ENCODE measurements at regions not wholly inside any gene's neighbourhood (a gene's known extent, or its start where the extent isn't known, plus 50 kb on each side); places are given as distances from the start of the nearest gene placed in this dataset.

GRCh38 chr4:89641367-89641687, 195.6 kb downstream of the SNCA start:
- no peak for DNase-seq
- Mint-ChIP-seq H3K27ac (no peak overlapping the region), H3K9me3 (ENCODE audit: insufficient read depth) (no peaks in the 10 kb centered on the region), H3K4me1 (no peaks in the 10 kb centered on the region), H3K27me3 (no peaks in the 10 kb centered on the region), H3K4me3 (no peak overlapping the region)
- Histone ChIP-seq H3K27ac (ENCODE audit: low read length in 2 of 2) (no peak overlapping the region), H3K4me3 (ENCODE audit: control extremely low read depth in 1 of 5, extremely low read depth in 1 of 5, insufficient read depth in 1 of 5, low read depth in 2 of 5, low read length in 4 of 5) (no peak overlapping the region), H3K9ac (ENCODE audit: low read length) (no peak overlapping the region), H3K27me3 (replicated peaks in 1 of 4; ENCODE audit: control extremely low read depth in 1 of 4, control insufficient read depth in 3 of 4, insufficient read depth in 4 of 4, low read length in 3 of 4) (no peaks in the 10 kb centered on the region), H4K20me1 (ENCODE audit: control insufficient read depth, insufficient read depth, low read length, poor library complexity, severe bottlenecking) (no peaks in the 10 kb centered on the region), H3K4me1 (ENCODE audit: control insufficient read depth in 2 of 2, insufficient read depth in 2 of 2, low read length in 2 of 2) (no peaks in the 10 kb centered on the region), H3K79me2 (ENCODE audit: control insufficient read depth, insufficient read depth, low read length) (no peaks in the 10 kb centered on the region), H2AFZ (ENCODE audit: insufficient read depth, low read depth, low read length, poor library complexity, severe bottlenecking) (no peak overlapping the region), H3K9me3 (ENCODE audit: control extremely low read depth in 1 of 3, control insufficient read depth in 2 of 3, insufficient read depth in 1 of 3, low read length in 2 of 3) (no peaks in the 10 kb centered on the region), H3K4me2 (replicated peaks; ENCODE audit: low read depth, low read length, poor library complexity, severe bottlenecking) (no peak overlapping the region), H3K36me3 (replicated peaks in 1 of 2; ENCODE audit: control extremely low read depth in 1 of 2, control insufficient read depth in 1 of 2, extremely low read depth in 1 of 2, insufficient read depth in 2 of 2, low read length in 1 of 2) (no peaks in the 10 kb centered on the region)
- intact Hi-C loops (cut with micrococcal nuclease) = no loop called here
- ChIA-PET POLR2A (no interaction called here), CTCF (no interaction called here)
- no peak for ATAC-seq (ENCODE audit: low read depth)
- WGBS (ENCODE audit: insufficient coverage) = 86% methylated on average over 2 of the region's 6 CpGs
- TF ChIP-seq EZH2 (IDR thresholded peaks at IDR 0.05; ENCODE audit: borderline replicate concordance, insufficient read depth, low read depth, low read length, poor library complexity, severe bottlenecking) (no peak), CTCF (IDR thresholded peaks at IDR 0.05) (no peak)

- Histone ChIP-seq H3K4me1 (ENCODE audit: control insufficient read depth in 2 of 2, insufficient read depth in 2 of 2, low read length in 2 of 2) (no peaks in the 10 kb centered on the region), H3K27me3 (replicated peaks in 1 of 4; ENCODE audit: control extremely low read depth in 1 of 4, control insufficient read depth in 3 of 4, insufficient read depth in 4 of 4, low read length in 3 of 4) (no peaks in the 10 kb centered on the region), H3K4me3 (ENCODE audit: control extremely low read depth in 1 of 5, extremely low read depth in 1 of 5, insufficient read depth in 1 of 5, low read depth in 2 of 5, low read length in 4 of 5) (no peak overlapping the region), H3K79me2 (ENCODE audit: control insufficient read depth, insufficient read depth, low read length) (no peaks in the 10 kb centered on the region), H3K4me2 (replicated peaks; ENCODE audit: low read depth, low read length, poor library complexity, severe bottlenecking) (no peak overlapping the region), H4K20me1 (ENCODE audit: control insufficient read depth, insufficient read depth, low read length, poor library complexity, severe bottlenecking) (no peaks in the 10 kb centered on the region), H3K27ac (ENCODE audit: low read length in 2 of 2) (no peak overlapping the region), H3K9me3 (ENCODE audit: control extremely low read depth in 1 of 3, control insufficient read depth in 2 of 3, insufficient read depth in 1 of 3, low read length in 2 of 3) (no peaks in the 10 kb centered on the region), H2AFZ (ENCODE audit: insufficient read depth, low read depth, low read length, poor library complexity, severe bottlenecking) (no peak overlapping the region), H3K9ac (ENCODE audit: low read length) (no peak overlapping the region), H3K36me3 (replicated peaks in 1 of 2; ENCODE audit: control extremely low read depth in 1 of 2, control insufficient read depth in 1 of 2, extremely low read depth in 1 of 2, insufficient read depth in 2 of 2, low read length in 1 of 2) (no peaks in the 10 kb centered on the region)
- TF ChIP-seq CTCF (IDR thresholded peaks at IDR 0.05) = no peak
- no peak for TF ChIP-seq EZH2 (IDR thresholded peaks at IDR 0.05; ENCODE audit: borderline replicate concordance, insufficient read depth, low read depth, low read length, poor library complexity, severe bottlenecking)
- ChIA-PET POLR2A (no interaction called here), CTCF (interaction anchor here (0.6 kb wide), 1 partner anchor 11 kb away, joined by 3 read pairs; no protein-coding TSS in a partner anchor)
- intact Hi-C loops (cut with micrococcal nuclease) = no loop called here
- H3K4me1 Mint-ChIP-seq = no peaks in the 10 kb centered on the region
- H3K4me3 Mint-ChIP-seq = no peak overlapping the region
- no peak overlapping the region for H3K27ac Mint-ChIP-seq
- DNase-seq = no peak
- no peaks in the 10 kb centered on the region for H3K27me3 Mint-ChIP-seq
- WGBS (ENCODE audit: insufficient coverage) = 73% methylated on average over 15 of the region's 17 CpGs
- ATAC-seq (ENCODE audit: low read depth) = no peak
- no peaks in the 10 kb centered on the region for H3K9me3 Mint-ChIP-seq (ENCODE audit: insufficient read depth)
These were observed 196.2 kb downstream of the SNCA start for GRCh38 chr4:89640620-89641366.
